ENCODE measurements at regions not wholly inside any gene's neighbourhood (a gene's known extent, or its start where the extent isn't known, plus 50 kb on each side); places are given as distances from the start of the nearest gene placed in this dataset.

DNA sequence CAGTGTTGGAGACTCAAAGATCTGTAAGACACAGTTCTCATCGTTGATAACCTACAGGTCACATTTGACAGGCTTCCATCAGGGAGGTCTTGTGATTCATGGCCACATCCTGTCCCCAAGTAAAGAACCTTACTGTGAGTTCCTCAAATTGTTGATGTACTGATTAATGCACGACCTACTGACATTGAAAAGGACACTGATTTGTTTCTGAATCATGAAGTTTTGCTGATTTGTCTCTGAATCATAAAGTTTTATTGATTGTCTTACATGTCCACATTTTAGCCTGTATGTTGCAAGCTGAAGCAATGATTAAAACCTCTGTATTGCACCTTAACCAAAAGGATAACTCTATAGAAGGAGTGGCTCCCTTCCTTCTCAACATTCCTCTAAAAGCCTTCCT lies 476.3 kb upstream of the RUNX1 start:
- ATAC-seq (ENCODE audit: low FRiP score in 2 of 2) (no peak), DNase-seq (no peak)
- no peak overlapping the region for H3K4me3 ChIP-seq
- WGBS, 2 donors: 38% methylated on average over 2 of the region's 2 CpGs
- H3K27me3 ChIP-seq: no peaks in the 10 kb centered on the region
- peaks cover 3 to 18% (median 10%) of the 10 kb centered on the region in 4 donors for H3K4me1 ChIP-seq
- no peaks in the 10 kb centered on the region for H3K36me3 ChIP-seq
- no peaks in the 10 kb centered on the region for H3K9me3 ChIP-seq
- TF ChIP-seq EP300 (IDR thresholded peaks at IDR 0.05) (no peak), POLR2A (IDR thresholded peaks at IDR 0.05) (no peak), POLR2AphosphoS5 (IDR thresholded peaks at IDR 0.05) (no peak)
- TF ChIP-seq, protein P1, sequence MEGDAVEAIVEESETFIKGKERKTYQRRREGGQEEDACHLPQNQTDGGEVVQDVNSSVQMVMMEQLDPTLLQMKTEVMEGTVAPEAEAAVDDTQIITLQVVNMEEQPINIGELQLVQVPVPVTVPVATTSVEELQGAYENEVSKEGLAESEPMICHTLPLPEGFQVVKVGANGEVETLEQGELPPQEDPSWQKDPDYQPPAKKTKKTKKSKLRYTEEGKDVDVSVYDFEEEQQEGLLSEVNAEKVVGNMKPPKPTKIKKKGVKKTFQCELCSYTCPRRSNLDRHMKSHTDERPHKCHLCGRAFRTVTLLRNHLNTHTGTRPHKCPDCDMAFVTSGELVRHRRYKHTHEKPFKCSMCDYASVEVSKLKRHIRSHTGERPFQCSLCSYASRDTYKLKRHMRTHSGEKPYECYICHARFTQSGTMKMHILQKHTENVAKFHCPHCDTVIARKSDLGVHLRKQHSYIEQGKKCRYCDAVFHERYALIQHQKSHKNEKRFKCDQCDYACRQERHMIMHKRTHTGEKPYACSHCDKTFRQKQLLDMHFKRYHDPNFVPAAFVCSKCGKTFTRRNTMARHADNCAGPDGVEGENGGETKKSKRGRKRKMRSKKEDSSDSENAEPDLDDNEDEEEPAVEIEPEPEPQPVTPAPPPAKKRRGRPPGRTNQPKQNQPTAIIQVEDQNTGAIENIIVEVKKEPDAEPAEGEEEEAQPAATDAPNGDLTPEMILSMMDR (IDR thresholded peaks at IDR 0.05): no peak
- no peak overlapping the region for H3K27ac ChIP-seq

GRCh38 chr21:35521852-35522505 lies 472.9 kb upstream of the RUNX1 start:
- Histone ChIP-seq H3K4me3 (no peak overlapping the region), H3K36me3 (no peaks in the 10 kb centered on the region), H3K9me3 (no peaks in the 10 kb centered on the region), H3K27ac (no peak overlapping the region), H3K4me1 (no peaks in the 10 kb centered on the region), H3K27me3 (no peaks in the 10 kb centered on the region)
- DNase-seq: peak in 1 of 2 donors; percentile 62
- 86 to 91% methylated on average over 10 of the region's 10 CpGs for WGBS, 2 donors
- TF ChIP-seq, protein P1 (IDR thresholded peaks at IDR 0.05): no peak
- TF ChIP-seq POLR2A (IDR thresholded peaks at IDR 0.05) (no peak), EP300 (IDR thresholded peaks at IDR 0.05) (no peak), POLR2AphosphoS5 (IDR thresholded peaks at IDR 0.05) (no peak)
- ATAC-seq (ENCODE audit: low FRiP score in 2 of 2): no peak

DNA sequence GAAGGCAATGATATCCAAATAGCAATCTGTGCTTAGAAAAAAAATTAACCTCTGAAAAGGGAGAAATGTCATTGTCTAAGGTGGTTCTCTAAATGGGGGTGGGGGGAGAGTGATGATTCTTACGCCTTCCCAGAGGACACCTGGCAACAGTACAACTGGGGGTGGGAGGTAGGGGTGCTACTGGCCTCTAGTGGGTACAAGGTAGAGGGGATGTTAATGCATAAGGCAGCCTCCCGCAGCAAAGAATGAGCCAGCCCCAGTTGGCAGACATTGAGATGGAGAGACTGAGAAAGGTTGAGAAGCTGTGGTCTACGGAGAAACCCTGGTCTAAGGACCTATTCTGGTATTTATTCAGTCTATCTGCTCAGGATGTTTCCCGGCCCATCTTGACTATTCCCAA lies 472.2 kb upstream of the RUNX1 start:
- no peaks in the 10 kb centered on the region for H3K9me3 ChIP-seq
- no peak overlapping the region for H3K4me3 ChIP-seq
- DNase-seq: no peak
- no peaks in the 10 kb centered on the region for H3K36me3 ChIP-seq
- 87 to 89% methylated on average over 4 of the region's 4 CpGs for WGBS, 2 donors
- no peak for TF ChIP-seq EP300 (IDR thresholded peaks at IDR 0.05)
- no peak for TF ChIP-seq POLR2A (IDR thresholded peaks at IDR 0.05)
- TF ChIP-seq, protein P1 (IDR thresholded peaks at IDR 0.05): no peak
- no peak for TF ChIP-seq POLR2AphosphoS5 (IDR thresholded peaks at IDR 0.05)
- no peak overlapping the region for H3K27ac ChIP-seq
- H3K4me1 ChIP-seq: no peaks in the 10 kb centered on the region
- H3K27me3 ChIP-seq: no peaks in the 10 kb centered on the region
- ATAC-seq (ENCODE audit: low FRiP score in 2 of 2): no peak

DNA sequence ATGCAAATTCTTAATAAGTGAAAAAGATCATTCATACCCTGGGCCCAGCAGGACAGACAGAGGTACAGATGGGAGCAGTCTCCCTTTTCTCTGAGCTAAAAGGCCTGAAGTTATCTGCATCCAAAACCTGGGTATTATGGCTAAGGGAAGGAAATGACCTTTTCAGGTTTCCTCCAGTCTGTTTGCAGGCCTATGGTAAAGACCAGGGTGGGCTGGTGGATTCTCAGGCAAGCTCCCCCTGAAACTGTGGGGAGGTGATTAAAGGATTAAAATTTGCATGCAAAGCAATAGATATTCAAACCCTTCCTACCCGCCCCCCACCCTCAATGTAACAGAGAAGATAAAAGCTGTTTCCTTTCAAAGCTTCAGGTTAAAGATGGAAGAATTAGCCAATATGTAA lies 471.8 kb upstream of the RUNX1 start:
- ATAC-seq (ENCODE audit: low FRiP score in 2 of 2): no peak
- TF ChIP-seq, protein P1 (IDR thresholded peaks at IDR 0.05): no peak
- TF ChIP-seq EP300 (IDR thresholded peaks at IDR 0.05): no peak
- no peak for TF ChIP-seq POLR2AphosphoS5 (IDR thresholded peaks at IDR 0.05)
- no peak for TF ChIP-seq POLR2A (IDR thresholded peaks at IDR 0.05)
- H3K27me3 ChIP-seq: no peaks in the 10 kb centered on the region
- H3K4me1 ChIP-seq: no peaks in the 10 kb centered on the region
- H3K36me3 ChIP-seq: no peaks in the 10 kb centered on the region
- no peak overlapping the region for H3K27ac ChIP-seq
- 90 to 94% methylated on average over 1 of the region's 1 CpG for WGBS, 2 donors
- DNase-seq: no peak
- H3K9me3 ChIP-seq: no peaks in the 10 kb centered on the region
- no peak overlapping the region for H3K4me3 ChIP-seq

DNA sequence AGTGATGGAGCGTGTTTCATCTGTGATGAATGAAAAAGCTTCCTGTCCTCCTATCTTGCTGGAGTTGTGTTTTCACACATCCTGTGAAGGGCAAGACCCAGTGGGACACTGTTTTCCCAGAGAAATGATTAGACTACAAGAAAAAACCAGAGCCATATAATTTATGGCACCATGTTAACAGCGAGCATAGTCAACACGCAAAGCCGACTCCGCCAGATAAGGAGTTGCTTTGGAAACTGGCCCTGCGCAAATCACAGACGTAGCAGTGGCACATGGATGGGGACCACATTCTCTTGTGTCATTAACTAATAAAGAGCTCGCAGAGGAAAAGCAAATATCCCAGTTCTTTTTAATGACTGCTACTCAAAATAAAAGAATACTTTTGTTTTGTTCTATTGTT lies 471.2 kb upstream of the RUNX1 start:
- Histone ChIP-seq H3K4me3 (no peak overlapping the region), H3K27ac (no peak overlapping the region), H3K27me3 (no peaks in the 10 kb centered on the region), H3K36me3 (no peaks in the 10 kb centered on the region), H3K9me3 (no peaks in the 10 kb centered on the region), H3K4me1 (no peaks in the 10 kb centered on the region)
- no peak for TF ChIP-seq EP300 (IDR thresholded peaks at IDR 0.05)
- TF ChIP-seq, protein P1 (IDR thresholded peaks at IDR 0.05): no peak
- TF ChIP-seq POLR2AphosphoS5 (IDR thresholded peaks at IDR 0.05): no peak
- TF ChIP-seq POLR2A (IDR thresholded peaks at IDR 0.05): no peak
- DNase-seq (no peak), ATAC-seq (ENCODE audit: low FRiP score in 2 of 2) (no peak)
- WGBS, 2 donors: 70% methylated on average over 8 of the region's 8 CpGs

Data from upper lobe of left lung (tissue), 6 donors.